ENCODE measurements at regions not wholly inside any gene's neighbourhood (a gene's known extent, or its start where the extent isn't known, plus 50 kb on each side); places are given as distances from the start of the nearest gene placed in this dataset.

DNA sequence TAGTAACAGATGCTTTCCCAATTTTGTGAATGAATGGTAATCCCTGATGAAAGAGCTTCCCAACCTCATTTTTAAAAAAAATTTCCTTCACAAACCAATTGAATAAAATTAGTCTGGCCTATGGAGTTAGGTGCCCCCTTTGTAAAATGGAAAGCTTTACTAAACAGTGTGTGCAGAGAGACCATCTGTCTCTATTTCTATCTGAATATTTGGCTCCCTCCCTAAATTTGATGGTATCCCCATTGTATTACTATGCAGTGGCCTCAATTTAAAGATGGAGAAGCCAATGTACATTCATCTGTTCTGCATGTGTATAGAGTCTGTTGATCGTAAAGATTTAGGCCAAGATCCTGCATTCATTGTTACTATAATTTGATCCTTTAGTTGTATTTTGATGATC, 397.7 kb upstream of the RGS6 start:
- in situ Hi-C loops (cut with MboI; ENCODE audit: low pct_ligation_motif_present in 1 of 4, low pct_unique_long_range_greater_than_20kb in 1 of 4, low sequenced_read_pairs in 3 of 4), result no loop called here
- WGBS, 2 donors (ENCODE audit: low coverage in 1 of 2), result 95 to 100% methylated on average over 1 of the region's 1 CpG

DNA sequence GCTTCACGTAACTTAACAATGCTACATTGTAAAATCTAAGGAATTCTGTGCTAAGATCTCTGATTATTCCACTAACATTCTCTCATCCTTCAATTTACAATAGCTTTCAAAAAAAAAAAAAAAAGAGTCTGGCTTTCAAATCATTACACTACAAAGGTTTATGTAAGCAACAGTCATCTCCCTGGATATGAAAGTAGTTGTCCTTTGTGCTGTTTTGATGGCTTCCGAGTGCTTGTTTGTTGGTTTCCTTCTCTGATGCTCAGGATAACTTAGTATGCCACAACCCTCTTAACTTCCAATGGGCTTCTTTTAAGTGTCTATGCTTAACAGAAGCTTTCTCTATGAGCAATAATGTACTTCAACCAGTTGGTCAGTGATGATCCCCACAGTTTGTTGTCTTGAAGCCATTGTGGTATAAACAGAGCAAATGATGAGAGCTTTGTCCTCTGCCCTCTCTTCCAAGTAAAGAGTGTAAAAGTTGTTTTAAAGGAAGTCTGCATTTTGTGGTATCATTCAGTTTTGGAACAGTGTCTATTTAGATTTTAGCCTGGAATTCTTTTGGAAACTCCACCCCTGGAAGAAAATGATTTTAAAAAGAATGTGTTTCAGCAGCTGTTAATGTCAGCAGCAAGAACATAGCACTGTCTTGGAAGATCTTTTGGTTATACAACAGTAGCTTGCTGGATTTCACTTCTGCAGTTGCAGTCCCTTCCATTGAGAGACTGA, 396.1 kb upstream of the RGS6 start:
- Histone ChIP-seq H3K4me3 (no peak overlapping the region), H3K27me3 (no peaks in the 10 kb centered on the region), H3K4me1 (peaks cover 0 to 35% (median 8%) of the 10 kb centered on the region in 4 donors), H3K27ac (no peak overlapping the region), H3K36me3 (no peaks in the 10 kb centered on the region), H3K9me3 (no peaks in the 10 kb centered on the region)
- intact Hi-C loops (cut with DNase I; ENCODE audit: low total_unique reads), result no loop called here
- TF ChIP-seq POLR2AphosphoS5 (IDR thresholded peaks at IDR 0.05) (no peak), EP300 (IDR thresholded peaks at IDR 0.05; ENCODE audit: low read depth) (no peak), POLR2A (IDR thresholded peaks at IDR 0.05) (no peak)
- TF ChIP-seq, protein P1, sequence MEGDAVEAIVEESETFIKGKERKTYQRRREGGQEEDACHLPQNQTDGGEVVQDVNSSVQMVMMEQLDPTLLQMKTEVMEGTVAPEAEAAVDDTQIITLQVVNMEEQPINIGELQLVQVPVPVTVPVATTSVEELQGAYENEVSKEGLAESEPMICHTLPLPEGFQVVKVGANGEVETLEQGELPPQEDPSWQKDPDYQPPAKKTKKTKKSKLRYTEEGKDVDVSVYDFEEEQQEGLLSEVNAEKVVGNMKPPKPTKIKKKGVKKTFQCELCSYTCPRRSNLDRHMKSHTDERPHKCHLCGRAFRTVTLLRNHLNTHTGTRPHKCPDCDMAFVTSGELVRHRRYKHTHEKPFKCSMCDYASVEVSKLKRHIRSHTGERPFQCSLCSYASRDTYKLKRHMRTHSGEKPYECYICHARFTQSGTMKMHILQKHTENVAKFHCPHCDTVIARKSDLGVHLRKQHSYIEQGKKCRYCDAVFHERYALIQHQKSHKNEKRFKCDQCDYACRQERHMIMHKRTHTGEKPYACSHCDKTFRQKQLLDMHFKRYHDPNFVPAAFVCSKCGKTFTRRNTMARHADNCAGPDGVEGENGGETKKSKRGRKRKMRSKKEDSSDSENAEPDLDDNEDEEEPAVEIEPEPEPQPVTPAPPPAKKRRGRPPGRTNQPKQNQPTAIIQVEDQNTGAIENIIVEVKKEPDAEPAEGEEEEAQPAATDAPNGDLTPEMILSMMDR (IDR thresholded peaks at IDR 0.05), result no peak
- DNase-seq, result no peak
- WGBS, 2 donors (ENCODE audit: low coverage in 1 of 2), result 84 to 91% methylated on average over 2 of the region's 2 CpGs
- in situ Hi-C loops (cut with MboI; ENCODE audit: low pct_ligation_motif_present in 1 of 4, low pct_unique_long_range_greater_than_20kb in 1 of 4, low sequenced_read_pairs in 3 of 4), result no loop called here

More for the DNA sequence above, 397.7 kb upstream of the RGS6 start:
- Histone ChIP-seq H3K4me3 (no peak overlapping the region), H3K4me1 (peaks cover 0 to 27% (median 7%) of the 10 kb centered on the region in 4 donors), H3K27ac (no peak overlapping the region), H3K9me3 (no peaks in the 10 kb centered on the region), H3K27me3 (no peaks in the 10 kb centered on the region), H3K36me3 (no peaks in the 10 kb centered on the region)
- intact Hi-C loops (cut with DNase I; ENCODE audit: low total_unique reads), result no loop called here
- TF ChIP-seq POLR2AphosphoS5 (IDR thresholded peaks at IDR 0.05) (no peak), EP300 (IDR thresholded peaks at IDR 0.05; ENCODE audit: low read depth) (no peak), POLR2A (IDR thresholded peaks at IDR 0.05) (no peak)
- TF ChIP-seq, protein P1 (IDR thresholded peaks at IDR 0.05), result no peak
- DNase-seq, result no peak

DNA sequence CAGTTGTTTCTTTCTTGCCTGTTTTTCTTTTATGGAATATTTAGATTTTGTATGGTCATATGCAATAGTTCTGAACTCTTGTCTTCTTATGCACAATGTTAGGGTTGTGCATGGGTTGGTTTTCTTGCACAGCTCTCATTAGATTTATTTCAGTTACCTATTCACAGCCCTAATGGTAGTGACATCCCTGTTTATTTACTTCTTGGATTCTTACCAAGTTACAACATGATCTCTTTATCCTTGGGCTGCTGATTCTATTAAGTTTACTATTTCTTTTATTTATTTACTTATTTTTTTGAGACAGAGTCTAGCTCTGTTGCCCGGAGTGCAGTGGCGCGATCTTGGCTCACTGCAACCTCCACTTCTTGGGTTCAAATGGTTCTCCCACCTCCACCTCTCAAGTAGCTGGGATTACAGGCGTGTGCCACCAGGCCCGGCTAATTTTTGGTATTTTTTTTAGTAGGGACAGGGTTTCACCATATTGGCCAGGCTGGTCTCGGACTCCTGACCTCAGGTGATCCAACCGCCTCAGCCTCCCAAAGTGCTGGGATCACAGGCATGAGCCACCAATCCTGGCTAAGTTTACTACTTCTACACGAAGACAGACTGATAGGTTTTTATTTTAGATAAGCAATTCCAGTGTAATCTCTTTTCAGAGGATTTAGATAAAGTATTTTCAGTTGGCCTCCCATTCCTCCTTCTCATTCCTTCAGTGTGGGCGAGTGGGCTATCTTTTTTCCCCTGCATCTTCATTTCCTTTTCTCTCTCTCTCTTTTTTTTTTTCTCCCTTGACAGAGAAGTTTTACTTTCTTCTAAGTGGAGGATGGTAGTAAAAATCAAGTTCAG, 395.1 kb upstream of the RGS6 start:
- H3K4me1 ChIP-seq, result peaks cover 0 to 35% (median 8%) of the 10 kb centered on the region in 4 donors
- in situ Hi-C loops (cut with MboI; ENCODE audit: low pct_ligation_motif_present in 1 of 4, low pct_unique_long_range_greater_than_20kb in 1 of 4, low sequenced_read_pairs in 3 of 4), result no loop called here
- no peak overlapping the region for H3K27ac ChIP-seq
- no peaks in the 10 kb centered on the region for H3K9me3 ChIP-seq
- H3K36me3 ChIP-seq, result no peaks in the 10 kb centered on the region
- H3K27me3 ChIP-seq, result no peaks in the 10 kb centered on the region
- no peak for DNase-seq
- intact Hi-C loops (cut with DNase I; ENCODE audit: low total_unique reads), result no loop called here
- WGBS, 2 donors (ENCODE audit: low coverage in 1 of 2), result 86 to 88% methylated on average over 7 to 9 of the region's 9 CpGs
- TF ChIP-seq POLR2AphosphoS5 (IDR thresholded peaks at IDR 0.05) (no peak), POLR2A (IDR thresholded peaks at IDR 0.05) (no peak), EP300 (IDR thresholded peaks at IDR 0.05; ENCODE audit: low read depth) (no peak)
- TF ChIP-seq, protein P1 (IDR thresholded peaks at IDR 0.05), result no peak
- no peak overlapping the region for H3K4me3 ChIP-seq

DNA sequence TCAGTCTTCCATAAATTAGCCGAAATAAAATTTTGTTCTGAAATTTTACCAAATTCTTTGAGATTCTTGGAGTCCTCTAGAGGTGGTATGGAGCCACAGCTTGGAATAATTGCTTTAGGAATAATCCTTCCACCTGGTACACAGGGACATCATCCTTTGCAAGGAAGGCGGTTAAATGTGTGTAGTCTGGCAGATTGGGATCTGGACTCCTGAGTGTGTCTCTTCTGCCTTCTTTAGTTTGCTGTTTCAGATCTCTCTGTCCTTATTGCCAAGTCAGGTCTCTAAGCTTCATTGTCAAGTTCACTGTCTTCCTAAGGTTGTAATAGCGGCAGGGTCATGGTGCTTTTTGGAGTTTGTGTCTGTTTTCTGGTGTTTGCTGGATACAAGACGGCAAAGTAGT, 393.9 kb upstream of the RGS6 start:
- Histone ChIP-seq H3K27ac (no peak overlapping the region), H3K9me3 (no peaks in the 10 kb centered on the region), H3K4me3 (no peak overlapping the region), H3K36me3 (no peaks in the 10 kb centered on the region), H3K27me3 (no peaks in the 10 kb centered on the region), H3K4me1 (peaks cover 0 to 35% (median 8%) of the 10 kb centered on the region in 4 donors)
- 40 to 91% methylated on average over 1 to 4 of the region's 4 CpGs for WGBS, 2 donors (ENCODE audit: low coverage in 1 of 2)
- TF ChIP-seq POLR2A (IDR thresholded peaks at IDR 0.05) (no peak), EP300 (IDR thresholded peaks at IDR 0.05; ENCODE audit: low read depth) (no peak), POLR2AphosphoS5 (IDR thresholded peaks at IDR 0.05) (no peak)
- in situ Hi-C loops (cut with MboI; ENCODE audit: low pct_ligation_motif_present in 1 of 4, low pct_unique_long_range_greater_than_20kb in 1 of 4, low sequenced_read_pairs in 3 of 4), result no loop called here
- intact Hi-C loops (cut with DNase I; ENCODE audit: low total_unique reads), result no loop called here
- no peak for DNase-seq

Data from transverse colon (tissue), 4 donors.